Smooth muscle cell (in vitro differentiated cells): ENCODE measurements at regions not wholly inside any gene's neighbourhood (a gene's known extent, or its start where the extent isn't known, plus 50 kb on each side); places are given as distances from the start of the nearest gene placed in this dataset.

Source experiments
- DNase-seq: peaks from one replicate; lab custom pipeline; 2025; ENCODE audit not compliant: unreplicated experiment; lab: John Stamatoyannopoulos, UW
- H2AFZ ChIP-seq: fragments of 200-600 bp; sonication (generic); 2 replicates; pipeline ENCODE4 v1.6.0; 2016; ENCODE audit warnings: antibody characterized with exemption, low read depth, mild to moderate bottlenecking
- H3F3A ChIP-seq: fragments of 200-600 bp; sonication (generic); 2 replicates; pipeline ENCODE4 v1.6.0; 2017; ENCODE audit warnings: antibody characterized with exemption, low read depth
- H3K27ac ChIP-seq: fragments of 200-600 bp; sonication (generic); 2 replicates; pipeline ENCODE4 v1.5.1; 2016; ENCODE audit warnings: low read depth, mild to moderate bottlenecking
- H3K27me3 ChIP-seq: fragments of 200-600 bp; sonication (generic); 2 replicates; pipeline ENCODE4 v1.6.1; 2016; ENCODE audit warnings: low read depth, mild to moderate bottlenecking
- H3K36me3 ChIP-seq: fragments of 200-600 bp; sonication (generic); 2 replicates; pipeline ENCODE4 v1.5.1; 2016; ENCODE audit warnings: low read depth
- H3K4me1 ChIP-seq: fragments of 200-600 bp; sonication (generic); 2 replicates; pipeline ENCODE4 v1.5.1; 2016; ENCODE audit warnings: low read depth
- H3K4me2 ChIP-seq: fragments of 200-600 bp; sonication (generic); 2 replicates; pipeline ENCODE4 v1.6.0; 2016; ENCODE audit warnings: mild to moderate bottlenecking
- H3K4me3 ChIP-seq: fragments of 200-600 bp; sonication (generic); 2 replicates; pipeline ENCODE4 v1.5.1; 2016; ENCODE audit warnings: mild to moderate bottlenecking
- H3K79me2 ChIP-seq: fragments of 200-600 bp; sonication (generic); 2 replicates; pipeline ENCODE4 v1.6.0; 2016; ENCODE audit warnings: low read depth, mild to moderate bottlenecking
- H3K9ac ChIP-seq: fragments of 200-600 bp; sonication (generic); 2 replicates; pipeline ENCODE4 v1.6.0; 2016; ENCODE audit warnings: low read depth
- H3K9me3 ChIP-seq: fragments of 200-600 bp; sonication (generic); replicated peaks from 2 replicates; pipeline ENCODE4 v1.5.1; 2016; ENCODE audit warnings: low read depth
- H4K20me1 ChIP-seq: fragments of 200-600 bp; sonication (generic); 2 replicates; pipeline ENCODE4 v1.6.0; 2016; ENCODE audit warnings: low read depth
- CTCF ChIP-seq: fragments of 200-600 bp; sonication (generic); IDR thresholded peaks from 2 replicates; pipeline ENCODE4 v1.5.1; 2017; ENCODE audit warnings: borderline replicate concordance, mild to moderate bottlenecking, antibody characterized with exemption; ENCODE audit not compliant: insufficient read depth, poor library complexity, severe bottlenecking
- WGBS: methylation state at CpG from one replicate; pipeline ENCODE4 v1.1.7; 2016; ENCODE audit warnings: low lambda C conversion rate; 5-methylcytosine and 5-hydroxymethylcytosine counted together

GRCh38 chrX:145735036-145735435 is 82.6 kb upstream of the SLITRK2 start:
- 57% methylated on average over 1 of the region's 1 CpG for WGBS
- Histone ChIP-seq H3K27ac (no peak overlapping the region), H3K36me3 (no peaks in the 10 kb centered on the region), H4K20me1 (no peaks in the 10 kb centered on the region), H3K9me3 (no peaks in the 10 kb centered on the region), H3F3A (no peaks in the 10 kb centered on the region), H3K4me2 (no peak overlapping the region), H2AFZ (no peak overlapping the region), H3K79me2 (no peaks in the 10 kb centered on the region), H3K4me3 (no peak overlapping the region), H3K9ac (no peak overlapping the region), H3K27me3 (no peaks in the 10 kb centered on the region), H3K4me1 (no peaks in the 10 kb centered on the region)
- no peak for TF ChIP-seq CTCF
- no peak for DNase-seq

GRCh38 chrX:145751943-145752342 is 65.7 kb upstream of the SLITRK2 start:
- TF ChIP-seq CTCF = no peak
- no peak overlapping the region for H2AFZ ChIP-seq
- no peaks in the 10 kb centered on the region for H4K20me1 ChIP-seq
- H3K4me3 ChIP-seq = no peak overlapping the region
- H3K9ac ChIP-seq = no peak overlapping the region
- H3K36me3 ChIP-seq = no peaks in the 10 kb centered on the region
- H3K79me2 ChIP-seq = no peaks in the 10 kb centered on the region
- WGBS = 73% methylated on average over 2 of the region's 2 CpGs
- no peaks in the 10 kb centered on the region for H3K27me3 ChIP-seq
- H3K9me3 ChIP-seq = no peaks in the 10 kb centered on the region
- H3K27ac ChIP-seq = no peak overlapping the region
- H3K4me2 ChIP-seq = no peak overlapping the region
- no peaks in the 10 kb centered on the region for H3F3A ChIP-seq
- no peak for DNase-seq
- no peaks in the 10 kb centered on the region for H3K4me1 ChIP-seq
